ENCODE measurements at regions not wholly inside any gene's neighbourhood (a gene's known extent, or its start where the extent isn't known, plus 50 kb on each side); places are given as distances from the start of the nearest gene placed in this dataset.

- Histone ChIP-seq H3K27ac (ENCODE audit: low read depth in 1 of 2, low read length in 2 of 2) (no peak overlapping the region), H3K36me3 (ENCODE audit: insufficient read depth, low read length) (no peaks in the 10 kb centered on the region), H3K9me3 (ENCODE audit: control insufficient read depth in 1 of 2, insufficient read depth in 1 of 2, low read length in 2 of 2) (peaks cover 0 to 3% of the 10 kb centered on the region in 2 experiments), H3K4me1 (ENCODE audit: insufficient read depth, low read length) (no peaks in the 10 kb centered on the region), H3K4me3 (ENCODE audit: low read length) (no peak overlapping the region), H3K27me3 (ENCODE audit: control insufficient read depth in 1 of 2, insufficient read depth in 2 of 2, low read length in 2 of 2) (no peaks in the 10 kb centered on the region)
- Mint-ChIP-seq H3K9me3 (peaks cover 8% of the 10 kb centered on the region), H3K4me1 (ENCODE audit: low read depth) (no peaks in the 10 kb centered on the region), H3K27ac (no peak overlapping the region), H3K27me3 (no peaks in the 10 kb centered on the region), H3K4me3 (no peak overlapping the region), H3K36me3 (ENCODE audit: low read depth) (no peaks in the 10 kb centered on the region)
- ChIA-PET CTCF (no interaction called here), POLR2A (no interaction called here)
- ATAC-seq (ENCODE audit: poor library complexity) (no peak), DNase-seq (no peak)
- TF ChIP-seq, protein P1, sequence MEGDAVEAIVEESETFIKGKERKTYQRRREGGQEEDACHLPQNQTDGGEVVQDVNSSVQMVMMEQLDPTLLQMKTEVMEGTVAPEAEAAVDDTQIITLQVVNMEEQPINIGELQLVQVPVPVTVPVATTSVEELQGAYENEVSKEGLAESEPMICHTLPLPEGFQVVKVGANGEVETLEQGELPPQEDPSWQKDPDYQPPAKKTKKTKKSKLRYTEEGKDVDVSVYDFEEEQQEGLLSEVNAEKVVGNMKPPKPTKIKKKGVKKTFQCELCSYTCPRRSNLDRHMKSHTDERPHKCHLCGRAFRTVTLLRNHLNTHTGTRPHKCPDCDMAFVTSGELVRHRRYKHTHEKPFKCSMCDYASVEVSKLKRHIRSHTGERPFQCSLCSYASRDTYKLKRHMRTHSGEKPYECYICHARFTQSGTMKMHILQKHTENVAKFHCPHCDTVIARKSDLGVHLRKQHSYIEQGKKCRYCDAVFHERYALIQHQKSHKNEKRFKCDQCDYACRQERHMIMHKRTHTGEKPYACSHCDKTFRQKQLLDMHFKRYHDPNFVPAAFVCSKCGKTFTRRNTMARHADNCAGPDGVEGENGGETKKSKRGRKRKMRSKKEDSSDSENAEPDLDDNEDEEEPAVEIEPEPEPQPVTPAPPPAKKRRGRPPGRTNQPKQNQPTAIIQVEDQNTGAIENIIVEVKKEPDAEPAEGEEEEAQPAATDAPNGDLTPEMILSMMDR (IDR thresholded peaks at IDR 0.05) = no peak
- intact Hi-C loops (cut with DNase I, micrococcal nuclease) = no loop called here
Observed at GRCh38 chr4:57774171-57774570, 664.0 kb upstream of the IGFBP7 start.

- no peak for ATAC-seq (ENCODE audit: poor library complexity)
Observed at GRCh38 chr4:57766341-57766740, 656.2 kb upstream of the IGFBP7 start.

DNA sequence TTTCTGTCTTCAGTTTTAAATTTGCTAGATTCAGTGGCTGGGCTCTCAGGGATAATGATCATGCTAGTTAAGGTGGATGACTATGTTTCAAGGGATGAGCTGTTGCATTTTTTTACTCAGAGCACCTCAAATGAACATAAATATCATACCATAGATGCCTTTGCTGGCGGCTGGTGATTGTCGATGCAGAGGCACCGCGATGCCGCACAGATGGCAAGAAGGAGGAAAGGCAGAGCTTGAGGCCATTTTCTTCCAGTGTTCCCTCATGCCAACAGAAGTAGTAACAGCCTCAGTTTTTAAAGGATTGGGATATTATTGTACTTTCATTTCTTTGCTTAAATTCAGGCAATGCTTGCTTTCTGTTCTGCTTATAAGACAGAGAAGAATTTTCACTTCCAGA is 654.7 kb upstream of the IGFBP7 start:
- no peaks in the 10 kb centered on the region for H3K27me3 ChIP-seq (ENCODE audit: control insufficient read depth in 1 of 2, insufficient read depth in 2 of 2, low read length in 2 of 2)
- Mint-ChIP-seq H3K9me3 (peaks cover 5% of the 10 kb centered on the region), H3K27me3 (no peaks in the 10 kb centered on the region), H3K27ac (no peak overlapping the region), H3K4me3 (no peak overlapping the region), H3K4me1 (ENCODE audit: low read depth) (no peaks in the 10 kb centered on the region), H3K36me3 (ENCODE audit: low read depth) (no peaks in the 10 kb centered on the region)
- ChIA-PET CTCF (no interaction called here), POLR2A (no interaction called here)
- H3K9me3 ChIP-seq (ENCODE audit: control insufficient read depth in 1 of 2, insufficient read depth in 1 of 2, low read length in 2 of 2) = no peaks in the 10 kb centered on the region
- intact Hi-C loops (cut with DNase I, micrococcal nuclease) = no loop called here
- H3K36me3 ChIP-seq (ENCODE audit: insufficient read depth, low read length) = no peaks in the 10 kb centered on the region
- H3K27ac ChIP-seq (ENCODE audit: low read depth in 1 of 2, low read length in 2 of 2) = no peak overlapping the region
- ATAC-seq (ENCODE audit: poor library complexity) (no peak), DNase-seq (no peak)
- TF ChIP-seq, protein P1 (IDR thresholded peaks at IDR 0.05) = no peak
- H3K4me3 ChIP-seq (ENCODE audit: low read length) = no peak overlapping the region
- H3K4me1 ChIP-seq (ENCODE audit: insufficient read depth, low read length) = no peaks in the 10 kb centered on the region

More at GRCh38 chr4:57766341-57766740, 656.2 kb upstream of the IGFBP7 start:
- ChIA-PET POLR2A (no interaction called here), CTCF (no interaction called here)
- Mint-ChIP-seq H3K27me3 (no peaks in the 10 kb centered on the region), H3K4me3 (no peak overlapping the region), H3K36me3 (ENCODE audit: low read depth) (no peaks in the 10 kb centered on the region), H3K4me1 (ENCODE audit: low read depth) (no peaks in the 10 kb centered on the region), H3K9me3 (no peaks in the 10 kb centered on the region), H3K27ac (no peak overlapping the region)
- Histone ChIP-seq H3K36me3 (ENCODE audit: insufficient read depth, low read length) (no peaks in the 10 kb centered on the region), H3K9me3 (ENCODE audit: control insufficient read depth in 1 of 2, insufficient read depth in 1 of 2, low read length in 2 of 2) (no peaks in the 10 kb centered on the region), H3K4me1 (ENCODE audit: insufficient read depth, low read length) (no peaks in the 10 kb centered on the region), H3K4me3 (ENCODE audit: low read length) (no peak overlapping the region), H3K27me3 (ENCODE audit: control insufficient read depth in 1 of 2, insufficient read depth in 2 of 2, low read length in 2 of 2) (no peaks in the 10 kb centered on the region), H3K27ac (ENCODE audit: low read depth in 1 of 2, low read length in 2 of 2) (no peak overlapping the region)
- intact Hi-C loops (cut with DNase I, micrococcal nuclease) = no loop called here
- TF ChIP-seq, protein P1 (IDR thresholded peaks at IDR 0.05) = no peak
- DNase-seq = no peak

All from CD4-positive, alpha-beta T cell (primary cell).